Activated T-cell treated with anti-CD3 and anti-CD28 coated beads, Interleukin-2, amount 50 U/mL, for 48 hours (primary cell): ENCODE measurements at regions not wholly inside any gene's neighbourhood (a gene's known extent, or its start where the extent isn't known, plus 50 kb on each side); places are given as distances from the start of the nearest gene placed in this dataset.

Source experiments
- DNase-seq, 2 experiments: peaks; one replicate each; pipeline ENCODE4 v3.0.0-alpha.2; 2020

GRCh38 chr4:58551676-58552075 lies 1441.5 kb upstream of the IGFBP7 start:
- DNase-seq, result no peak

DNA sequence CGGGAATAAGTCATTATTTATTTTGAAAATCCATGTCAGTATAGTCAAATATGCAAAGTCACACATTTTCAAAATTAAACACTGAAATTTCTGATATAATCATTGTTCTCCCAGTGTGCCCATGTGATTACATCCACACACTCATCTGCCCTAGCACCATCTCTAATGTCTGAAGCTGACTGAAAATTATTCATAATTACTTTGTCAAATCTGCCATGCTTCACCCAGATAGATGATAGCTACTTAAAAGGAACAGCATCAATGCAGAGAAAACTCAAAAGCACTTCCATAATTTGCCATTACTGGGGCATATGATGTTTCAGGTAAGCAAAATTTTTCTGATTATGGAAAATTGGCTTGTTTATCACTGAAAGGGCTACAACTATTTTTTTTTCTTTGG lies 1433.3 kb upstream of the IGFBP7 start:
- no peak for DNase-seq

DNA sequence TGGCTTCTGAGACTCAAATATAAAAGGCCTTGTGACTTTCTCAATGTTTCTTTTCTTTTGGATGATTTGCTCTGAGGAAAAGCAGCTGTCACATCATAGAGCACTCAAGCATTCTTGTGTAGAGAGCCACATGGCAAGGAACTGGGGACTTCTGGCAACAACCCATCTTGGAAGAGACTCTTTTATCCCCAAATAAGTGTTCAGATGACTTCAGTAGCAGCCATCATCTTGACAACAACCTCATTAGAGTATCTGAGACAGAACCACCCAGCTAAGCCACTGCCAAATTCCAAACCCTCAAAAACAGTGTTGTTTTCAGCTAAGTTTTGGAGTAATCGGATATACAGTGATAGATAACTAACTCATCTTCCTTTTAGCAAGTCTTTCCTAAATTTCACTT lies 1431.7 kb upstream of the IGFBP7 start:
- no peak for DNase-seq

DNA sequence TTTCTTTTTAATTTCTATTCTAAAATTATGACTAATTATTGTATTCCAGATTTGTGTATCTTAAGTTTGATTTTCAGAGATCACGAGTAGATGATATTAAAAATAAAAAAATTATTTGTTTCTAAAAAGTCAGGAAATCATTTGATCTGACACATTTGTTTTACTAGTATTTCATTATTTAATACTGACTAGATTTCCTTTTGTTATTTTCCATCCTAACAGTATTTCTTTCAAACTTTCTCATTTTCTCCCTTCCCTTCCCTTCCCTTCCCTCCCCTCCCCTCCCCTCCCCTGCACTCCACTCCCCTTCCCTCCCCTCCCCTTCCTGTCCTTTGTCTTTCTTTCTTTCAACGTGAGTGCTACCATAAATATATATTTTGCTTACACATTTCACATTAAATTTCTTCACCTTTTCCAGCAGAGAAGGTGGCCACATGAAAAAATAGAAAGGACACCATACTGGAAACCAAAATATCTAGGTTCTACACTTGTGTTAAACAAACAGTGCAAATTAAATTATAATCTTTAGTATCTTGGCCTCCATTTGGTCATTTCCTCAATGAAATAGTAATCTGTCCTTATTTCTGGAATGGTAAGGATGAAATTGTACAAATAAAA lies 1412.7 kb upstream of the IGFBP7 start:
- DNase-seq, result no peak

GRCh38 chr4:58515226-58515625 lies 1405.0 kb upstream of the IGFBP7 start:
- no peak for DNase-seq

GRCh38 chr4:58514299-58514698 lies 1404.1 kb upstream of the IGFBP7 start:
- no peak for DNase-seq

DNA sequence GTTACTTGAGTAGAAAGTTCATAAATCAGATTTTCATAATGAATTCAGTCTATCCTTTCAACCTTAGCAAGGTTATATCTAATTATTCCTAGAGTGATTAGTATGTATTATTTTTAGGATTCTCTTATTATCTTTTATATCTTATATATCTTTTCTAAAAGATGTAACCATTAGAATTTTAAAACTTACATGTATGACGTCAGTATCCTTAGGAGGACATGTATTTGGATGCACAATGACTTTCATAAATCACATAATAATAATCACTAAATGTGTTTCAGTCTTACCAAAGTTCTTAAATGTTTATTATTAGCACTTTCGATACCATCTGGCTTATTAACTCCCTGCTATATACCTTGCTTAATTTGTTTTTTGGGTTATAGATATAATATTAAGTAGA lies 1400.5 kb upstream of the IGFBP7 start:
- DNase-seq, result no peak

DNA sequence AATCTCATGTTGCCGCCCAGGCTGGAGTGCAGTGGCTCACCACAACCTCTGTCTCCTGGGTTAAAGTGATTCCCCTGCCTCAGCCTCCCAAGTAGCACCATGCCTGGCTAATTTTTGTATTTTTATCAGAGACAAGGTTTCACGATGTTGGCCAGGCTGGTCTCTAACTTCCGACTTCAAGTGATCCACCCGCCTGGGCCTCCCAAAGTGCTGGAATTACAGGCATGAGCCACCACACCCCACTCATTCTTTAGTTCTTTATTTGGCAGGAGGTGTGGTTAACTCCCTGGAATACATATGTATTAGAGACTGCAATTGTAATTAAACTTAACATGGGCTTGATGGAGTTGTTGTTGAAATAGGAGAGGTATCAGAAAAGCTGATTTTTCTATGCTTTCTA lies 1396.9 kb upstream of the IGFBP7 start:
- DNase-seq, result no peak

DNA sequence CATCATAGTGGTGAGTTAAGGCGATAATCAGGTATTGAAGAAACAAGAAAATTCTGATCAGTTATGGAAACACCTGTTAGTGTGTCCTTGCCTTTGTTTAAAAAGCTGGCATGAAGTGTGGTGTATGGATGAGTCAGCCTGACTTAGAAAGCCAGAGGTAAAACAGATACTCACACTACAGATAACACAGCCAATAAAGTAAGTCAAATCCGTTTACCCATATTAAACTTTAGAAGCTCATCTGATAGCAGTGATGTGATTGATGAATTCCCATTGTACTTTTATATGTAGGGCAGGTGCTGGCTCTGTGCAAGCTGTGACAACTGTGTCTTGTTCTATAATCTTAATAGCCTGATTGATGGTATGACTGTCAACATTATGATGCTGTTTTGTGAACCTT lies 1392.7 kb upstream of the IGFBP7 start:
- DNase-seq, result no peak

DNA sequence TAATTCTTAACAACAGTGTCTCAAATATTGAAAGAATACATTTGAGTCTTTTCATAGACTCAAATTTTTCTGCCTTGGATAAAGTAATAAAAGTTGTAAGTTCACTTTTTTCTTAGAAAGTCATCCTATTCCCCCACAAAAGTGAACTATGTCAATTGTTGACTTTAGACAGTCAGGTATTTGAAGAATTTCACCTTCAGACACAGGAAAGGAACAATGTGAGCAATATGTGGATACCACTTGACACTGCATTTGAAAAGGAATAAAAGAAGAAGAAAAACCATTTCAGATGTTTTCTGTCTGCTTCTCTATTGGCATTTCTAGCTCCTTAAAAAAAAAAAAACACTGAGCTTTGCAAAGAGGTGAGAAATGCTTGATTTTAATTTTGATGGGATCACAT lies 1389.0 kb upstream of the IGFBP7 start:
- no peak for DNase-seq

- DNase-seq, result no peak
Measured at GRCh38 chr4:58491620-58492019, 1381.4 kb upstream of the IGFBP7 start.

DNA sequence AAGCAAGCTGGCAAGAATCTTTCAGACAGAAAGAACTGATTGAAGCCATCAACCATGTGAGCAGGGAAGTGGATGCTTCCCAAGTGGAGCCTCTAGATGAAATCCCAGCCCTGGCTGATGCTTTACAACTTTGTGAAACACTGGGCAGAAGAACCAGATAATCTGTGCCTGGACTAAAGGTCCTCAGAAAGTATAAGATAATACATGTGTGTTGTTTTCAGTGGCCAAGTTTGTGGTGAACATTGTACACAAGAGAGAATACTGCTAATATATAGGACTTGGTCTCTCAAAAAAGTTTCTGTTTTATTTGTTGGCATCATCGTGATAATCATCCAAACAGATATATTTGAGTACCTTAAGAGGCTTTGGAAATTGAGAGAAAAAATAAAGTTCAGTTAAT lies 1367.8 kb upstream of the IGFBP7 start:
- DNase-seq, result no peak

DNA sequence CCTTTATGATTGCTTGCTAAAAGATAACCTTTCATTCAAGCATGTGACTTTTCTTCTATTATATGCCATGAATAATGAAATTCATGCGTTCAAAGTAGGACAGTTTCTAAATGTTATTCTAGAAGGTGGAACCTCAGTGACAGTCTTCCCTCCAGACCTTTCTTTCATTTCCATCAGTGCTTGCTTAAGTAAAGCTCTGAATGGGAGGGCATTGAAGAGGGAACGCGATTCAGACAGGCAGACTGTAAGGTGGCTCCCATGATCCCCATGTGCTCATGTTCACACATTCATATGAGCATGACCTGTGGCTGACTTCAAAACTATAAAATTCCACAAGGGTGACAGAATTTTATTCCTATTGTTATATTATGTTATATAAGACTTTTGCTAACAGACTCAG lies 1367.3 kb upstream of the IGFBP7 start:
- no peak for DNase-seq

DNA sequence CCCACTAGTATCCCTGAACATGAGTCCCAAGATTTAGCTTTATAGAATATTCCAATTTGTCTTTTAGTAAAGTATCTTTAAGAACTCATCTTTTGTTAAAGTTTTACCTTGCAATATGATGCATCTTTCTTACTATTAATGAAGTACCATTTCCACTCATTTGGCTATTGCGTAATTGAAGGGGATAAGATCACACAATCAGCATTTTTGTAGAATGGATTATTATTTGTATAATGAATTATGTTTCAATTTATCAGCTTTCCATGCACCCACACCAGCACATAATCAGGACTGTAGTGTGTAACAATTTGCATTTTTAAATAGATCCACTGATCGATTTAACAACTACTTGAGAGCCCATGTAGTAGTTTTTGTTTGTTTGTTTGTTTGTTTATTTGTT lies 1364.9 kb upstream of the IGFBP7 start:
- DNase-seq, result no peak

DNA sequence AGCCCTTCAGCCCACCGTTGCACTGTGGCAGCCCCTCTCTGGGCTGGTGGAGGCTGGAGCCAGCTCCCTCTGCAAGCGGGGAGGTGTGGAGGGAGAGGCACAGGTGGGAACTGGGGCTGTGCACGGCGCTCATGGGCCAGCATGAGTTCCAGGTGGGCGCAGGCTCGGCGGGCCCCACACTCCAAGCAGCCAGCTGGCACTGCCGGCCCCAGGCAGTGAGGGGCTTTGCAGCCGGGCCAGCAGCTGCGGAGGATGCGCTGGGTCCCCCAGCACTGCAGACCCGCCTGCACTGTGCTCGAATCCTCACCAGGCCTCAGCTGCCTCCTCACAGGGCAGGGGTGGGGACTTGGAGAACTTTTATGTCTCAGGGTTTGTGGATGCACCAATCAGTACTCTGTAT lies 1354.8 kb upstream of the IGFBP7 start:
- no peak for DNase-seq

DNA sequence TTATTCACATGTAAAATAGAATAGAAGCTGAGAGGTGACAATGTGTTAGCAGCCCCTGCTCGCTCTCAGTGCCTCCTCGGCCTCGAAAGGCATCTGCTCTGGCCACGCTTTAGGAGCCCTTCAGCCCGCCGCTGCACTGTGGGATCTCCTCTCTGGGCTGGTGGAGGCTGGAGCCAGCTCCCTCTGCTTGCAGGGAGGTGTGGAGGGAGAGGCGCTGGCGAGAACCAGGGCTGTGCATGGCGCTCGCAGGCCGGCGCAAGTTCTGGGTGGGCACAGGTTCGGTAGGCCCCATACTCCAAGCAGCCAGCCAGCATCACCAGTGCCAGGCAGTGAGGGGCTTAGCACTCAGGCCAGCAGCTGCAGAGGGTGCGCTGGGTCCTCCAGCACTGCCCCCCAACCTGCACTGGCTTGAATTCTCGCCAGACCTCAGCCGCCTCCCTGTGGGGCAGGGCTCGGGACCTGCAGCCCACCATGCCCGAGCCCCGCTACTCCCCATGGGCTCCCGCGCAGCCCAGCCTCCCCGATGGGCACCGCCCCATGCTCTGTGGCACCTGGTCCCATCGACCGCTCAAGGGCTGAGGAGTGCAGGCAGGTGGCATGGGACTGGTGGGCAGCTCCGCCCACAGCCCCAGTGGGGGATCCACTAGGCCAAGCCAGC lies 1346.7 kb upstream of the IGFBP7 start:
- DNase-seq, result no peak

DNA sequence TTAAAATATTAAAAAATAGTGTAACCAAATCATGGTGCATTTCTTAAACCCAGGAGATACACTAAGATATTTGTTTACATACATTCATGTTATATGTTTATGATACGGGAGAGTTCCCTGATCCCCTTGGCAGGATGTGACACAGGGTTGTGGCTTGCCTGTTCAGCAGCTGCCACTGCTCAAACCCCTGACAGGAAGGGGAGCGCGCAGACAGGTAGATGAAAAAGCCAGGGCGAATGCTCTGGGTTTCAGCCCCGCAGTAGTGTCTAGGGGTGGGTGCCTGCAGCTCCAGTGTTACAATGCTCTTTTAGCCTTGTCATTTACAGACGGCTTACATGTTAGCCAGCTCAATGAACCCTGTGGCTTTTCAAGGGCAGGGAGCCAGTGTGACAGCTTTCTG lies 1343.8 kb upstream of the IGFBP7 start:
- DNase-seq, result no peak

DNA sequence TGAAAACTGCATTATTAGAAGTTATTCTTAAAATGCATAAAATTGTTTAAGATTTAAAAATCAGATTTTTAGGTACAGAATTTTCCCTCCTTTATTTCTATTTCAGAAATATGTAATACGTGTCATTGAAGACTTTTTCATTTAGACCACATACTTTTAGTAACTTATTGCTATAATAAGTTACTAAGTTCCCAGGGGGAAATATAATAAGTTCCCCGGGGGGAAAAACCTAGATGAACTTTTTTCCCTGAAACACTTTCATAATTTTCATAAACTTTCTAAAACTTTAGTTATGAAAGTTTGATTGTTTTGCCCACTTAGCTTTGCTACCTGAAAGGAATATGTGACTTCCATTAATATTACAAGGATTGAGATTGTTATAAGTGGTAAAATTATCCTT lies 1341.5 kb upstream of the IGFBP7 start:
- no peak for DNase-seq

DNA sequence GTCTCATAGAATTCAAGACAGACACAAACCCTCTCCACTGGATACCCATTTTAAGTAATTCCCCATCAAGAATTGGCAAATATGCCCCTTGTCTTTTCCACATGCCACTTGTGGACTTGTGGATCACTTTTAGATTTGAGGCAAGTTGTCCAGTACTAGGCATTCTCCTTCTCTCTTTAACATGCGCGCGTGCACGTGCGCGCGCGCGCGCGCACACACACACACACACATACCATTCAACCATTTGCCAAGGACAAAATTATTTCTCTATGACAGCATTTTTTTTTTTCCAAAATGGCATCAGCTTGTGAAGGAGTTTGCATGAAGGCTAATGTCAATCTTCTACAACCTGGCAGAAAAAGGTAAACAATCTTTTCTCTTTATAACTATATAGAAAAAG lies 1325.7 kb upstream of the IGFBP7 start:
- no peak for DNase-seq

DNA sequence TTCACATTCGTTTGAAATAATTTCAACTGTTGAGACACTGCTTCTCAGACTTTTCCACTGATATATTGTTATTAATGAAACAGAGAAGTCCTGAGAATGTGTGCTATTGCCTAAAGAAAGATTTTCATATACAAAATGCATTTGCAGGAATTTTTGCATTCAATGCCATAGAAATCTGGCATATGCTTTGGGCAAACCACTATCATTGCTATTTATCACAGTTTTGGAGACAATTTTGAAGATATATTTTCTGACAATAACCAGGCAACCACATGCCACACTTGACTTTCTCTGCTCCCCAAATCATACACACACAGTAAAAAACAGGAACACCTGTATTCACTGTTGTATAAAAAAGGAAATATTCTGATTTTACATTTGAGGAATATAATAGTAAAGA lies 1303.7 kb upstream of the IGFBP7 start:
- no peak for DNase-seq

DNA sequence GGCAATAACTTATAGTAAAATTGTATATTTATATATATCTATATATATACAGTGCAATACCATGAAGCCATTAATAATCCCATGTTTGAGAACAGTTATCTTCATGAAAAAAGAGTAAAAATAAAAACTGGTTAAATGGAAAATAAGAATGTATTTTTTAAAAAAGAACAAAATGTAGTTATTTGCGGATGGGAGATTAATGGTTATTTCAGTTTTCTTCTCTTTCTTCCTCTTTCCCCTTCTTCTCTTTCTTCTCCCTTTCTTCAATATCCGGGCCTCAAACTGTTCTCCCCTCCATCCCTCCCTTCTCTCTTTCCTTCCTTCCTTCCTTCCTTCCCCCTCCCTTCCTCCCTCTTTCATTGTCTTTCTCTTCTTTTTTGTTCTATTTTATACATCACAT lies 1301.7 kb upstream of the IGFBP7 start:
- no peak for DNase-seq

DNA sequence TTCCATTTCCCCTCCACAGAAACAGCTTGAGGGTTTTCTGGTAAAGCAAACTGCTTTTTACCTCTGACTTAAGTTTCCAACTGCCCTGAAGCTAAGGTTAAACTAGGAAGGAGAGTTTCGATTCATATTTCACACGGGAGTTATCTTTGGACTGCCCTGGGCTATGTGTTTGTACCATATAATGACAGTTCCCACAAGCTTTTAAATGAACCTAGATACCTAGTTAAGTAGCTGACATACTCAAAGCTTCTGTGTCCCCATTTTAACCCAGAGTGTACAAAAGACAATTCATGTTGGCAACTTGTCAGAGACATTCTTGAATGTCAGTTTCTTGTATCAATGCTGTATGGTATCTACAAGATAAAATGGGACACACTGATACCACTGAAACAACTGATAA lies 1296.6 kb upstream of the IGFBP7 start:
- DNase-seq, result no peak

DNA sequence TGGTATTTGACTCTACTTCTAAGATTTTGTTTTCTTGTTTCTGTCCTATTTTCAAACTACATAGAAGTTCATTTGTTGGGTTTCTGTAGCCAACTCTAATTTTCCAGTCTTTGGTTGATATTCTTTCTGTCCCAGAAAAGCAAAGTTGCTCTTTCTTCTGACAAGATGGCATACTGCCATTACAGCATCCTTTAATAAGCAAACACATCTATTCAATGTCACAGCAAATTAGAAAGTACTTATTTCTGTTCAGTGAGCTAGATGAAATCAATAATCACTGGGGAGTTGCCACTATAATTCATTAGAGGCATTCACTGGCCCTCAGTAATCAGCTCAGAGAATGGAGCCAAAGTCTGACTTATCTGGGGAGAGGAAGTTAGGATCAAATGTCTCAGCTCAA lies 1258.0 kb upstream of the IGFBP7 start:
- no peak for DNase-seq

DNA sequence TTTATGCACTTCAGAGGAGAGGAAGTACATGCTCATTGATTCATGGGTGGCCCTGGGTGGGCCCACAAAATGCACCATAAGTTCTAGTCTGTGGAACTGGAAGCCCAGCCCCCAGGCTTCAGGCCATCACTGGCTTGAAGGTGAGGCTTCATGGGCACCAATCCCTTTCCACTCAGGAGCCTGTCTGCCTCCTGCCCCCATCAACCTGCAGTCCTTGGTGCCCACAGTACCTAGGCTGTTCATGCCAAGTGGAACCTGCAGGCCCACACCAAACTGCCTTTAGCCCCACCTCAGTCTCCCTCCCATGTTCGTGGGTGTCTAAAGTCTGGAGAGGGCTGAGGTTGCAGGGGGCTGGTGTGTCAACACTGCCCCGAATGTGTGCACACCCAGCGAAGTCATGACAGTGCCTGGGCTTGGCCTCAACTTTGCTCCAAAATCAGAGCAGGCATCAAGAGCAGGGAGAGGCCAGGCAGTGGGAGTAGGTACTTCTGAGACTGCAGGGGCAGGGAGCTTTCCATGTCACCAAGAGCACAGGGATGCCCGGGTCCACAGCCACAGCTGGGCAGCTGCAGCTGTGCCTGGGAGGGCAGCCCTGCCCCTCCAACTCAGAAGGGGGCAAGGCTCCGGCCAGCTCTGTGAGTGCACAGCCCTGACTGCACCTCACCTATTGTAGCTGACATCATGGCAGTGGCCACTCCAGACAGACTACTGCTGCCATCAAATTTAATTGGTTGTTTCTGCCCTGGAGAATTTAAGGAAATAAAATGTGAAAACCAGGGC lies 1250.4 kb upstream of the IGFBP7 start:
- no peak for DNase-seq

GRCh38 chr4:58359590-58359989 lies 1249.4 kb upstream of the IGFBP7 start:
- DNase-seq, result no peak
